NCI-H2196 treated with DMSO at 0.1 percent for 48 hours (cell line): ENCODE measurements at regions not wholly inside any gene's neighbourhood (a gene's known extent, or its start where the extent isn't known, plus 50 kb on each side); places are given as distances from the start of the nearest gene placed in this dataset.

Experiments
- DNase-seq: peaks from one replicate; lab custom pipeline; 2025; ENCODE audit not compliant: unreplicated experiment; lab: John Stamatoyannopoulos, UW

GRCh38 chr5:56288873-56289601 lies 55.9 kb upstream of the ANKRD55 start:
- no peak for DNase-seq

- no peak for DNase-seq
These were observed 53.1 kb upstream of the ANKRD55 start for GRCh38 chr5:56286015-56286884.

- DNase-seq = no peak
These were observed 49.8 kb upstream of the ANKRD55 start for GRCh38 chr5:56282951-56283350.
